Epithelial cell of proximal tubule (primary cell): ENCODE measurements at regions not wholly inside any gene's neighbourhood (a gene's known extent, or its start where the extent isn't known, plus 50 kb on each side); places are given as distances from the start of the nearest gene placed in this dataset.

Experiments used
- DNase-seq: peaks from one replicate; pipeline ENCODE4 v3.0.0-alpha.2; 2011; ENCODE audit warnings: low read depth
- H3K4me3 ChIP-seq: 2 replicates; pipeline ENCODE4 v1.5.1; 2011; ENCODE audit warnings: low read depth, mild to moderate bottlenecking, low read length
- TF ChIP-seq, protein P1 (sequence below): conservative IDR thresholded peaks from 2 replicates; pipeline ENCODE4 v1.5.1; 2012; ENCODE audit warnings: low read depth, mild to moderate bottlenecking, low read length

GRCh38 chr5:111932628-111933027 lies 175.6 kb upstream of the NREP start:
- DNase-seq = no peak
- no peak overlapping the region for H3K4me3 ChIP-seq
- TF ChIP-seq, protein P1, sequence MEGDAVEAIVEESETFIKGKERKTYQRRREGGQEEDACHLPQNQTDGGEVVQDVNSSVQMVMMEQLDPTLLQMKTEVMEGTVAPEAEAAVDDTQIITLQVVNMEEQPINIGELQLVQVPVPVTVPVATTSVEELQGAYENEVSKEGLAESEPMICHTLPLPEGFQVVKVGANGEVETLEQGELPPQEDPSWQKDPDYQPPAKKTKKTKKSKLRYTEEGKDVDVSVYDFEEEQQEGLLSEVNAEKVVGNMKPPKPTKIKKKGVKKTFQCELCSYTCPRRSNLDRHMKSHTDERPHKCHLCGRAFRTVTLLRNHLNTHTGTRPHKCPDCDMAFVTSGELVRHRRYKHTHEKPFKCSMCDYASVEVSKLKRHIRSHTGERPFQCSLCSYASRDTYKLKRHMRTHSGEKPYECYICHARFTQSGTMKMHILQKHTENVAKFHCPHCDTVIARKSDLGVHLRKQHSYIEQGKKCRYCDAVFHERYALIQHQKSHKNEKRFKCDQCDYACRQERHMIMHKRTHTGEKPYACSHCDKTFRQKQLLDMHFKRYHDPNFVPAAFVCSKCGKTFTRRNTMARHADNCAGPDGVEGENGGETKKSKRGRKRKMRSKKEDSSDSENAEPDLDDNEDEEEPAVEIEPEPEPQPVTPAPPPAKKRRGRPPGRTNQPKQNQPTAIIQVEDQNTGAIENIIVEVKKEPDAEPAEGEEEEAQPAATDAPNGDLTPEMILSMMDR = no peak

DNA sequence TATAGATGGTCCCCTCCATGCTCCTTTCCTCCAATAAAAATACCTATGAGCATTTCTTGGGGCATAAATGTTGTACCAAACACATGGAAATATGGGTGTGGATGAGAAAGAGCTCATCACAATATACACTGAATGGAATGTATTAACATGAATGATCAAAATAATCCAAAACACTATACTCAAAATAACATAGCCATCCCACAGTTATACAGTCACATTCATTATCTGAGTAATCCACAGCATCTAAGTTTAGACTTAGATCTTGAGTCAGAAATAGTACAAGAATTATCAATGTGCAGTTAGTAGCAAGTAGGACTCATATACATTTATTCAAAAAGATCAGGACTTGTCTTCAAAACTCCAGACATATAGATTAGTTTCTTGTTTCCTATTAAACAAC lies 175.2 kb upstream of the NREP start:
- no peak for DNase-seq
- TF ChIP-seq, protein P1 = no peak
- no peak overlapping the region for H3K4me3 ChIP-seq

GRCh38 chr5:111931655-111932054 lies 174.7 kb upstream of the NREP start:
- TF ChIP-seq, protein P1 = no peak
- no peak for DNase-seq
- no peak overlapping the region for H3K4me3 ChIP-seq

DNA sequence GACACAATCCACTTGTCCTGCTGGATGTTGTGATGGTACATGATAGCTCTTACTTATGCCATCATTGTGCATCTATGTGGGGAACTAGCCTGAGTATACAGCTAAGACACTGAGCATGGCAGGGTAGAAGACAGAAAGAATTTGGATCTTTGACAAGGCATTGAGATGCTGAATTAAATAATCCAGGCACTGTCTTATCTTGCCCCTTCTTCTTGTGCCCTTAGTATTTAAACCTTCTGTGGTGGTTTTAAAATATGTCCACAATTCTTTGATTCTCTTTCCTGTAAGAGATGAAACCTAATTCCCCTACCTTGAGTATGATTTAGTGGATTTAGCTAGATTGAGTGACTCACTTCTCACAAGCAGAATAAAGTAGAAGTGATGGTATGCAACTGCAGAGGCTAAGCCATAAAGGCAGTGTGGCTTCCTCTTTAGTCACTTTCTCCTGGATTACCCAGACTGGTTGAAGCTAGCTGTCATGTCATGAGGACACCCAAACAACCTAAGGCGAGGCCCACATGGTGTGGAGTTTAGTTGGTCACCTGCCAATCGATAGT lies 174.0 kb upstream of the NREP start:
- no peak overlapping the region for H3K4me3 ChIP-seq
- TF ChIP-seq, protein P1 = no peak
- no peak for DNase-seq

DNA sequence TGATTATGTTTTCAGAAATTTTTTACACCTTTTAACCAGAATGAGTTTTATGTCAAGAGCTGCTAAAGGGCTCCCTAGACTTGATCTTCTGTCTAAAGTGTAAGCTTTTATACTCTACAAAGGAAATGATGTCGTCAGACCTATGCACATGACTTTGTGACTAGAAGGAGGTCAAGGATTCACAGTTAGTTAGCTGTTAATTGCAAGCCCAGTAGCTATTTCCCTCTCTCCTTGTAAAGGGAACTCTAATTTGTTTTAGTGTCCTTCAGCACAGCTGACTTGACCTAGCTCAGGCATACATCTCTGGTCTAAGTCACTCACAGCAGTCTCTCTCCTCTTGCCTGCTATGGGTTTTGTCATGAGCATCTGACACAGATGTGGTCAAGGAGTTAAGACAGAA lies 173.5 kb upstream of the NREP start:
- TF ChIP-seq, protein P1 = no peak
- no peak overlapping the region for H3K4me3 ChIP-seq
- DNase-seq = no peak

GRCh38 chr5:111929867-111930266 lies 172.9 kb upstream of the NREP start:
- TF ChIP-seq, protein P1 = no peak
- no peak overlapping the region for H3K4me3 ChIP-seq
- DNase-seq = peak; percentile 58

DNA sequence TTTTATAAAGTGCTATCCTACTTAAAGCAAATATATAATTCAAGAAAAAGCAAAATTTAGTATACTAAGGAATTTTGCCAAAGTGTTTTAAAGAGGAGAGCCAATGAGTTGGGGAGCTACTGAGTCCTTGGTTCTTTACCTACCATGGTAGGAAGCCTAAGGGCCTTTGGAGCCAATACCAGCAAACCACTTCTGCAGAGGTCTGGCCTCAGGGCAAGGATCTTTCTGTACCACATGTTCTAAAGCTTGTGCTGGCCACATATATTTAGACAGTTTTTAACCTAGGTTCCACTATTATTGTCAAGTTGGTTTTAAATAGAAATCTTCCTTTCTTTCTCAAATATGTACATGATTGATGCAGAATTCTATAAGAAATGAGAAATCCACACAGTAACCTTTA lies 172.3 kb upstream of the NREP start:
- TF ChIP-seq, protein P1 = no peak
- no peak overlapping the region for H3K4me3 ChIP-seq

More for the DNA sequence above, 172.3 kb upstream of the NREP start:
- no peak for DNase-seq
